HepG2 (cell line): ENCODE measurements at regions not wholly inside any gene's neighbourhood (a gene's known extent, or its start where the extent isn't known, plus 50 kb on each side); places are given as distances from the start of the nearest gene placed in this dataset.

ENCODE experiments used
- HINFP ChIP-seq: sonication (generic); formaldehyde crosslinking; IDR thresholded peaks from 2 replicates; pipeline ENCODE4 v1.4.0; 2020; ENCODE audit warnings: low read depth, mild to moderate bottlenecking, missing genetic modification reagents
- HNF4A ChIP-seq: sonication (generic); formaldehyde crosslinking; IDR thresholded peaks from 2 replicates; pipeline ENCODE4 v1.4.0; 2020; ENCODE audit warnings: missing genetic modification reagents
- MAZ ChIP-seq, 2 experiments: sonication (generic) in 1 of 2; formaldehyde crosslinking in 1 of 2; IDR thresholded peaks; 2 replicates each; pipeline versions ENCODE4 v1.5.0 to v1.6.1; 2012 to 2020; ENCODE audit warnings: low read depth in 2 of 2, mild to moderate bottlenecking in 2 of 2, borderline replicate concordance in 1 of 2, improper control_type of control experiment in 1 of 2, low read length in 1 of 2, missing genetic modification reagents in 1 of 2, moderate library complexity in 1 of 2
- PHF5A ChIP-seq: IDR thresholded peaks from one replicate; pipeline ENCODE4 v1.6.1; 2018; ENCODE audit warnings: low read depth, missing genetic modification reagents; ENCODE audit not compliant: unreplicated experiment
- PHF8 ChIP-seq: sonication (generic); formaldehyde crosslinking; IDR thresholded peaks from 2 replicates; pipeline ENCODE4 v1.5.0; 2020; ENCODE audit warnings: missing genetic modification reagents
- SKI ChIP-seq: fragments of 450-650 bp; IDR thresholded peaks from one replicate; pipeline ENCODE4 v1.6.1; 2018; ENCODE audit warnings: mild to moderate bottlenecking; ENCODE audit not compliant: partially characterized antibody
- ZBTB7B ChIP-seq: sonication (generic); formaldehyde crosslinking; IDR thresholded peaks from 2 replicates; pipeline ENCODE4 v1.4.0; 2020; ENCODE audit warnings: missing genetic modification reagents
- ZFX ChIP-seq: sonication (generic); formaldehyde crosslinking; IDR thresholded peaks from 2 replicates; pipeline ENCODE4 v1.4.0; 2020; ENCODE audit warnings: mild to moderate bottlenecking, low read depth, missing genetic modification reagents, moderate library complexity
- ZFY ChIP-seq: sonication (generic); formaldehyde crosslinking; IDR thresholded peaks from 2 replicates; pipeline ENCODE4 v1.4.0; 2020; ENCODE audit warnings: missing genetic modification reagents
- ZNF354B ChIP-seq: sonication (generic); formaldehyde crosslinking; IDR thresholded peaks from 2 replicates; pipeline ENCODE4 v1.8.0; 2022; ENCODE audit warnings: mild to moderate bottlenecking, missing genetic modification reagents
- ZNF614 ChIP-seq: IDR thresholded peaks from 2 replicates; pipeline ENCODE4 v1.6.1; 2018; ENCODE audit warnings: missing biosample characterization, missing genetic modification reagents, inconsistent platforms, borderline replicate concordance
- ZNF652 ChIP-seq: IDR thresholded peaks from 2 replicates; pipeline ENCODE4 v1.6.1; 2016; ENCODE audit warnings: low read depth, borderline replicate concordance
- ZNF761 ChIP-seq: sonication (generic); formaldehyde crosslinking; conservative IDR thresholded peaks from 2 replicates; pipeline ENCODE4 v1.4.0; 2020; ENCODE audit warnings: mild to moderate bottlenecking, missing genetic modification reagents
- TF ChIP-seq, protein P1 (sequence below): sonication (generic); formaldehyde crosslinking; IDR thresholded peaks from 2 replicates; pipeline ENCODE4 v1.5.1; 2020; ENCODE audit warnings: mild to moderate bottlenecking, missing genetic modification reagents, moderate library complexity
- TF ChIP-seq, protein P2 (sequence below): sonication (generic); formaldehyde crosslinking; IDR thresholded peaks from 2 replicates; pipeline ENCODE4 v1.4.0; 2020; ENCODE audit warnings: mild to moderate bottlenecking, missing genetic modification reagents

DNA sequence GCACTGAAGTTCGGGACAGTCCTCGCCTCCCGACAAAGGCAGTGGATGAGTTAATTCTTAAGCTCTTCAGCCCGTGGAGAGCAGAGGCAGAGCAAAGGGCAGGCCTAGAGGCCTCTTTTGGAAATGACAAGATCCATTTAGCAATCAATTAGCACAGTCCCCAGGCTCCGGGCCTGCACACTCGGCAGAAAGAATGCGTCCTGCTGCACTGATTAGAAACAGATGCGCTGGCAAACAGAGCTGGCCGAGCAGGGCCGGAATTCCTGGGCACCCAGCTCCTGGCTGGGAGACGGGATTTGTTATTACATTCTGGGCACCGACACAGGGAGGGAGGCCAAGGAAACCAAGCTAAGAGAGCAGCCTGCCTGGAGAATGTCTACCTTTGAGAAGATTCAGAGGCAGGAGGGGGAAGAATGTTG is 162.9 kb downstream of the COPRS start (continued):
- TF ChIP-seq MAZ (IDR thresholded peaks at IDR 0.05; ENCODE audit: borderline replicate concordance, low read depth, low read length), result no peak
- TF ChIP-seq MAZ (CRISPR knock-in tag; IDR thresholded peaks at IDR 0.05; ENCODE audit: low read depth), result no peak
- no peak for TF ChIP-seq ZNF761 (CRISPR knock-in tag)
- peak; percentile 48; the same call in 1 of the 2 replicates for TF ChIP-seq ZFX (CRISPR knock-in tag)
- no peak for TF ChIP-seq SKI
- TF ChIP-seq ZBTB7B (CRISPR knock-in tag), result 0 out of 2 replicates have a peak, but pooled peaks have one; percentile 30
- 0 out of 2 replicates have a peak, but pooled peaks have one; percentile 18 for TF ChIP-seq PHF8
- TF ChIP-seq HNF4A (CRISPR knock-in tag), result peak; percentile 41; the same call in 1 of the 2 replicates
- TF ChIP-seq ZNF652 (CRISPR knock-in tag), result peak; percentile 88
- TF ChIP-seq ZNF614 (CRISPR knock-in tag), result peak; percentile 70; the same call in 1 of the 2 replicates
- TF ChIP-seq ZFY (CRISPR knock-in tag), result peak; percentile 57
- TF ChIP-seq, protein P1, sequence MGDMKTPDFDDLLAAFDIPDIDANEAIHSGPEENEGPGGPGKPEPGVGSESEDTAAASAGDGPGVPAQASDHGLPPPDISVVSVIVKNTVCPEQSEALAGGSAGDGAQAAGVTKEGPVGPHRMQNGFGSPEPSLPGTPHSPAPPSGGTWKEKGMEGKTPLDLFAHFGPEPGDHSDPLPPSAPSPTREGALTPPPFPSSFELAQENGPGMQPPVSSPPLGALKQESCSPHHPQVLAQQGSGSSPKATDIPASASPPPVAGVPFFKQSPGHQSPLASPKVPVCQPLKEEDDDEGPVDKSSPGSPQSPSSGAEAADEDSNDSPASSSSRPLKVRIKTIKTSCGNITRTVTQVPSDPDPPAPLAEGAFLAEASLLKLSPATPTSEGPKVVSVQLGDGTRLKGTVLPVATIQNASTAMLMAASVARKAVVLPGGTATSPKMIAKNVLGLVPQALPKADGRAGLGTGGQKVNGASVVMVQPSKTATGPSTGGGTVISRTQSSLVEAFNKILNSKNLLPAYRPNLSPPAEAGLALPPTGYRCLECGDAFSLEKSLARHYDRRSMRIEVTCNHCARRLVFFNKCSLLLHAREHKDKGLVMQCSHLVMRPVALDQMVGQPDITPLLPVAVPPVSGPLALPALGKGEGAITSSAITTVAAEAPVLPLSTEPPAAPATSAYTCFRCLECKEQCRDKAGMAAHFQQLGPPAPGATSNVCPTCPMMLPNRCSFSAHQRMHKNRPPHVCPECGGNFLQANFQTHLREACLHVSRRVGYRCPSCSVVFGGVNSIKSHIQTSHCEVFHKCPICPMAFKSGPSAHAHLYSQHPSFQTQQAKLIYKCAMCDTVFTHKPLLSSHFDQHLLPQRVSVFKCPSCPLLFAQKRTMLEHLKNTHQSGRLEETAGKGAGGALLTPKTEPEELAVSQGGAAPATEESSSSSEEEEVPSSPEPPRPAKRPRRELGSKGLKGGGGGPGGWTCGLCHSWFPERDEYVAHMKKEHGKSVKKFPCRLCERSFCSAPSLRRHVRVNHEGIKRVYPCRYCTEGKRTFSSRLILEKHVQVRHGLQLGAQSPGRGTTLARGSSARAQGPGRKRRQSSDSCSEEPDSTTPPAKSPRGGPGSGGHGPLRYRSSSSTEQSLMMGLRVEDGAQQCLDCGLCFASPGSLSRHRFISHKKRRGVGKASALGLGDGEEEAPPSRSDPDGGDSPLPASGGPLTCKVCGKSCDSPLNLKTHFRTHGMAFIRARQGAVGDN, result peak; percentile 31; the same call in 1 of the 2 replicates
- no peak for TF ChIP-seq HINFP (CRISPR knock-in tag)
- TF ChIP-seq ZNF354B (CRISPR knock-in tag), result no peak
- no peak for TF ChIP-seq PHF5A
- TF ChIP-seq, protein P2, sequence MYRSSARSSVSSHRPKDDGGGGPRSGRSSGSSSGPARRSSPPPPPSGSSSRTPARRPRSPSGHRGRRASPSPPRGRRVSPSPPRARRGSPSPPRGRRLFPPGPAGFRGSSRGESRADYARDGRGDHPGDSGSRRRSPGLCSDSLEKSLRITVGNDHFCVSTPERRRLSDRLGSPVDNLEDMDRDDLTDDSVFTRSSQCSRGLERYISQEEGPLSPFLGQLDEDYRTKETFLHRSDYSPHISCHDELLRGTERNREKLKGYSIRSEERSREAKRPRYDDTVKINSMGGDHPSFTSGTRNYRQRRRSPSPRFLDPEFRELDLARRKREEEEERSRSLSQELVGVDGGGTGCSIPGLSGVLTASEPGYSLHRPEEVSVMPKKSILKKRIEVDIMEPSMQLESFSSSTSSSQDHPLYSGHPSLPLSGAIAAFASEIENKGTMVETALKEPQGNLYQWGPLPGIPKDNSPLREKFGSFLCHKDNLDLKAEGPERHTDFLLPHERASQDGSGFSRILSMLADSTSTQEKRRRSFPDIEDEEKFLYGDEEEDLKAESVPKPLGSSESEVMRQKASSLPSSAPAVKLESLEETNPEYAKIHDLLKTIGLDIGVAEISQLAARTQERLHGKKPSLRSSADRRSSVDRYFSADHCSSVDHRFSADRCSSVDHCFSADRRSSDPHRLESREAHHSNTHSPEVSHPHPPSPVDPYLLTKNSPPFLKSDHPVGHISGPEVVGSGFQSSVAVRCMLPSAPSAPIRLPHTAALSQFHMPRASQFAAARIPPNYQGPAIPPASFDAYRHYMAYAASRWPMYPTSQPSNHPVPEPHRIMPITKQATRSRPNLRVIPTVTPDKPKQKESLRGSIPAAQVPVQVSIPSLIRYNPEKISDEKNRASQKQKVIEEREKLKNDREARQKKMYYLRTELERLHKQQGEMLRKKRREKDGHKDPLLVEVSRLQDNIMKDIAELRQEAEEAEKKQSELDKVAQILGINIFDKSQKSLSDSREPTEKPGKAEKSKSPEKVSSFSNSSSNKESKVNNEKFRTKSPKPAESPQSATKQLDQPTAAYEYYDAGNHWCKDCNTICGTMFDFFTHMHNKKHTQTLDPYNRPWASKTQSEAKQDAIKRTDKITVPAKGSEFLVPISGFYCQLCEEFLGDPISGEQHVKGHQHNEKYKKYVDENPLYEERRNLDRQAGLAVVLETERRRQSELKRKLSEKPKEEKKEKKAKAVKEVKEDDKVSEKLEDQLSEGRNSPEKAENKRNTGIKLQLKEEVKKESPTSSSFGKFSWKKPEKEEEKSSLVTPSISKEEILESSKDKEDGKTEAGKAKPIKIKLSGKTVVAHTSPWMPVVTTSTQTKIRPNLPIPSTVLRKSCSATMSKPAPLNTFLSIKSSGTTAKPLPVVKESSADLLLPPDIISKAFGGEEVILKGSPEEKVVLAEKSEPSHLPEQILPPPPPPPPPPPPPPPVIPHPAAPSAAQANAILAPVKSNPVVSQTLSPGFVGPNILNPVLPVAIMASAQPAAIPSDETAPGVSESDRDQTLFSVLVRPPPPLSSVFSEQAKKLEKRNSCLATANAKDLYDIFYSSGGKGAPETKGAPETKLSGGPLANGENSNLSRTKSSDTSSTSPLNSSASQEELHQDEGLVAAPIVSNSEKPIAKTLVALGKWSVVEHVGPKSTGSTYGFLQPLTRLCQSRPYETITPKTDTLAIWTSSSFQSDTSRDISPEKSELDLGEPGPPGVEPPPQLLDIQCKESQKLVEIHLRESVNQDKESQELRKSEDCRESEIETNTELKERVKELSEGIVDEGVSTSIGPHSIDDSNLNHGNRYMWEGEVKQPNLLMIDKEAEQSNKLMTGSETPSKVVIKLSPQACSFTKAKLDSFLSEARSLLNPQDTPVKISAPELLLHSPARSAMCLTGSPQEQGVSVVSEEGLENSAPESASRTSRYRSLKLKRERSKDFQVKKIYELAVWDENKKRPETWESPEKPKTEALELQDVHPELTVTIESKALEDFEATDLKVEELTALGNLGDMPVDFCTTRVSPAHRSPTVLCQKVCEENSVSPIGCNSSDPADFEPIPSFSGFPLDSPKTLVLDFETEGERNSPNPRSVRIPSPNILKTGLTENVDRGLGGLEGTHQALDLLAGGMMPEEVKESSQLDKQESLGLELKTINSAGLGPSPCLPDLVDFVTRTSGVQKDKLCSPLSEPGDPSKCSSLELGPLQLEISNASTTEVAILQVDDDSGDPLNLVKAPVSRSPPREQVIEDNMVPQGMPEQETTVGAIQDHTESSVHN (CRISPR knock-in tag), result no peak
